Stimulated activated CD4-positive, alpha-beta T cell treated with anti-CD3 and anti-CD28 coated beads, Interleukin-4, amount 100 ng/mL, for 1 hour (primary cell): ENCODE measurements at regions not wholly inside any gene's neighbourhood (a gene's known extent, or its start where the extent isn't known, plus 50 kb on each side); places are given as distances from the start of the nearest gene placed in this dataset.

Experiments used
- DNase-seq: peaks from one replicate; pipeline ENCODE4 v3.0.0-alpha.2; 2020

GRCh38 chr10:130758529-130758928 lies 553.0 kb downstream of the TCERG1L start:
- DNase-seq: no peak

GRCh38 chr10:130761032-130761575 lies 550.4 kb downstream of the TCERG1L start:
- no peak for DNase-seq

DNA sequence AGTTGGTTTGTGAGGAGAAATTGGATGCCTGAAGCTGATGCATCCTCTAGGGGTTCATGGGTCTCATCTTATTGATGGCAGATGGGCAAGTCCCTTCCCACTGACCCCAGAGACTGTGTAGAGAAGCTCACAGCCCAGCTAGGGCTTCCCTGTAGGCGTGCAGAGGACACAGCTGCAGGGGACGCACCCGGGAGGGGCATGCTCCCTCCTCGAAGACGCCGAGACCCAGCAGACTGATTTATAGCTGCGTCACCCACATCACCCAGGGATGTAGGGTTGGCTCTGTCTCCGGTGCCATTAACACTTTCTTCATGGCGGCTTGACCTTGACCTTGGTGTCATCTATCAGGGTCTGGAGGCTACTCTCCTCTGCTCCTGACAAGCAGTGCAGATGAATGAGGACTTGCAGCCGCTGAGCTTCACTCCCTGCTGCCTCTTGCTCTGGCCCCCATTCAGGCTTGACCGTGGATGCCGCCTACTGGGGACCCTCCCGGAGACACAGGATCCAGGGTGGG lies 549.7 kb downstream of the TCERG1L start:
- DNase-seq: no peak

DNA sequence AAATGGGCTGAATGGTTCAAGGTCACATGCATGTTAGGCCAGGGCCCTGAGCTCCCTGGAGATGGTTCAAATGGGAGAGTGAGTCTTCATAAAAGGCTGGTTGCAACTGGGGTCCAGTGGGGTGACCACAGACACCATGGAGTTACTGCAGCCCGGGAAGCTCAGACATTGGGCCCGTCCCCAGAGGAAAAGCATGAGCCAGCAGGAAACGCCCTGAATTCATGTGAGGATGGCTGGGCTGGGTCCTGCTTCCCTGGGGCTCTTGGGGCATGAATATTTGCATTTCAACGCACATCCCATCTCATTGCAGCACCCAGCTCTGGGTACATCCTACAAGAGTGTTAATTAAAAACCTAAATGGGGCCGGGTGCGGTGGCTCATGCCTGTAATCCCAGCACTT lies 549.0 kb downstream of the TCERG1L start:
- no peak for DNase-seq

GRCh38 chr10:130763071-130763470 lies 548.5 kb downstream of the TCERG1L start:
- no peak for DNase-seq

GRCh38 chr10:130763491-130763890 lies 548.0 kb downstream of the TCERG1L start:
- DNase-seq: no peak

GRCh38 chr10:130764651-130765050 lies 546.9 kb downstream of the TCERG1L start:
- DNase-seq: no peak

- no peak for DNase-seq
Observed at GRCh38 chr10:130766071-130766470, 545.5 kb downstream of the TCERG1L start.

GRCh38 chr10:130767116-130767730 lies 544.3 kb downstream of the TCERG1L start:
- DNase-seq: no peak

GRCh38 chr10:130769146-130770017 lies 542.1 kb downstream of the TCERG1L start:
- no peak for DNase-seq

DNA sequence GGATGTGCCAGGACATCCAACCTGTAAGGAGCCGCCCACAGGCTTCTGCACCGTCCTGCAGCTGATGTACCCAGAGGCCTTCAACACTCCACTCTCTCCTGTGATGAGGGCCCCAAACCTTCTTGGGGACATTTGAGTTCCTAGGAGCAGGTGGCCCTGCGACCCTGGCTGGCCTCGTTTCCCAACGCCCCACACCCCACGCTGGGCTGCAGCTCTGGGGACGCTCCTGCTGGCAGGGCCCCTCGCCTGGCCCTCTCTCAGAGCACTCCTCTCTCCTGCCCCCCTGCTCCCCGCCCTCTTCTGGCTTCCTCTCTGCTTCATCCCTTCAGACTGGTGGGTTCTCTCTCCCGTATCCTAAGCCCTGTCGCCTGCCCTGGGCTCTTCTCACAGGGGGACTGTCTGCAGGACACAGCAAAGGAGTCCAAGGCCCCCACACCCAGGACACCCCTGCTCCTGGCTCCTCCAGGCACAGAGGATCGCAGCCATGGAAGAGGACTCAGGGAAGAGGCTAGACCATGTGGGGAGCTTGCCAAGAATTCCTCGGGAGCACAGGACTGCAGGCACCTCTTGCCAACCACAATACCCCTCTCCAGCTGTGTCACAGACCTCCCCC lies 541.4 kb downstream of the TCERG1L start:
- no peak for DNase-seq

GRCh38 chr10:130771491-130771946 lies 540.0 kb downstream of the TCERG1L start:
- no peak for DNase-seq

GRCh38 chr10:130772056-130772455 lies 539.5 kb downstream of the TCERG1L start:
- no peak for DNase-seq

- DNase-seq: no peak
Observed at GRCh38 chr10:130772676-130773075, 538.8 kb downstream of the TCERG1L start.

GRCh38 chr10:130773941-130774340 lies 537.6 kb downstream of the TCERG1L start:
- no peak for DNase-seq

DNA sequence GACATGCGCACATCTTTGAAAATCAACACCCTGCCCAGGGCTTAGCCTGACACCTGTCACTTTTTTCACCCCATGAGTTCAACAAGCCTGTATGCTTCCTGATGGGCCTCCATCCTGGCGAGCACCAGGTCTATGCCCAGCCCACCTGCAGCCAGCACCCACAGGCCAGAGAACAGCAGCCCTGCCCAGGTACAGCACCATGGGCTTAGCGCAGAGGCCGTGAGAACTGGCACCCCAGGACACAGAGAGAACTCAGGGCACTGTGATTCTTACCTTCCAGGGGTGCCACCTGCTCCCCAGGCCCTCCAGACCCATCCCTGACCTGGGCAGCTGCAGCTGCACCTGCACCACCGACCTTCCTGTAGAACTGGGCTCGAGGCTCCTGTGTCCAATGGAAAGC lies 536.6 kb downstream of the TCERG1L start:
- DNase-seq: no peak

DNA sequence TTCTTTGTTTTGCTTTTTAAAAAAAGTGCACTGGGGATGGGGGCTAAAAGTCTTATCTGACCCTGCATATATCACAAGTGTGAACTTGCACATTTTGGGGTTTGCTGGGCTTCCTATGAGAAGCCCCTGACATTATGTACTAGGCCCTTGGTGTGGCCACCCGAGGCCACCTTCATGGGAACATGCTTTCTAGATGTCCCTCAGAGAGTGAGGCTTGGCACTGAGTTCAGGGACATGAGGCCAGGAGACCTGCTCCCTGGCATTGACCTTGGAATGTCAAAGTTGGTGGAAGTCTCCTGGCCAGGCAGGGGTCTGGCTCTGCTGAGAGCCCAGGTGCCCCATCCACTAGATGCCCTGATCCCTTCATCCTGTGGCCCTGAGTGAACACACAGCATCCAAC lies 536.2 kb downstream of the TCERG1L start:
- DNase-seq: no peak

DNA sequence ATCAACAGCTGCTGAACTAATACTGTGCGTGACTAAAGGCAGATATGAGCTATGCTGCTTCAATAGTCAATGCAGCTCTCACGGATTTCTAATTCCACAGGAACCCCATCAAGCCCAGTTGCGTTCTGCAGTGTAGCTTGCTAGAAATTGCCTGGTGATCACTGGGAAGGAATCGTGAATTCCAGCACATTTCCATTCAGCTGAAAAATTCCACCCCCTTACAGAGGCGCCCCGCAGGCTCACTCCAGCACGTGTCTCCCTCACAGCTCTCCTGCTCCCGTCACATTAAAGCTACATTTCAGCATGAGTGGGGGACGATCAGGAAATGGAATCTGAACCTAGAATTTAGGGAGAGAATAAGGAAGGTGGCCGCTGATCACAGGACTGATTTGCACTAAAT lies 534.8 kb downstream of the TCERG1L start:
- DNase-seq: no peak

GRCh38 chr10:130777507-130778165 lies 533.9 kb downstream of the TCERG1L start:
- DNase-seq: no peak

DNA sequence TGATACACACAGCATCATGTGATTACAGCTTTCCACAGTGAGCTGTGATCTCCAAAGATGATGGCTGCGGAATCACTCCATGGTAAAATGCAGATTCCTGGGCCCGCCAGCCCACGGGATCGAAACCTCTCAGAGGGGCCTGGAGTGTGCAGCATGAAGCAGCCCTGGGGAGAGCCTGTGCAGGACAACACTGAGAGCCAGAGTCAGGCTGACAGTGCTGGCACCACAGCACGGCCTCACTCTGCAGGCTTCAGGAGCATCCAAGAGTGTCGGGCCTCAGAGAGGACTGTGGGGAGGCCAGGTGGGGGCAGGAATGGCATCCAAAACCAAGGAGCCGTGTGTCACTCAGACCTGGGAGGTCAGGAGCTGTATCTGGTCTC lies 533.4 kb downstream of the TCERG1L start:
- no peak for DNase-seq

DNA sequence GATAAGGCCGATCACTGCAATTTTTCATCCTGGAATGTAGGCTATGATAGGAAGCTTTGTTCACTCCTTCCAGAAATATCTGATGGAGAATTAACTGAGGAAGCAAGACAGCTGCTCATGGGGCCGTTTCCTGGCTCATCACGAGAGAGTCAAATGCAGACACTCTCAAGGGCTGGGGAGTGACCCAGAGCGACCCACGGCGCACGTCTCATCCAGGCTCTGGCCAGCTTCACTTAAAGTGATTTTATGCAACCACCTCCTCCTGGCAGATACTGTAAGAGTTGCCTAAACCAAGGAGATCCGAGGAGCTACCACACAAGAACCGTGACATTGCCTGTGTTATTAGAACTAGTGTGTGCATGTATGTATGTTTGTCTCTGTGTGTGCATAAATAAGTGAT lies 530.8 kb downstream of the TCERG1L start:
- no peak for DNase-seq

DNA sequence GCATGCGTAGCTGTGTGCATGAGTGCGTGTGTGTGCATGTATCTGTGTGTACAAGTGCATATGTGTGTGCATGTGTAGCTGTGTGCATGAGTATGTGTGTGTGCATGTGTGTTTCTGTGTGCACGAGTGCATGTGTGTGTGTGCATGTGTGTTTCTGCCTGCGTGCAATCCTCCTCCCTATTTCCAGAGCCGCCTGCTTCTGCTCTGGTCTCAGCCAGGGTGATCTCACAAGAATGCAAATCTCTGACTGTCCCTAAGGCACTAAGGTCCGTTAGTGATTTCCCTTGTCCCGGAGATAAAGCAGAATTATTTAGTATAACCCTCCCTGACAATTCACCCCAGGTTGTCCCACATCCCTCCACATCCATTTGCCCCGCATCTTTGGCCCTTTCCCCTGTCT lies 530.3 kb downstream of the TCERG1L start:
- no peak for DNase-seq

DNA sequence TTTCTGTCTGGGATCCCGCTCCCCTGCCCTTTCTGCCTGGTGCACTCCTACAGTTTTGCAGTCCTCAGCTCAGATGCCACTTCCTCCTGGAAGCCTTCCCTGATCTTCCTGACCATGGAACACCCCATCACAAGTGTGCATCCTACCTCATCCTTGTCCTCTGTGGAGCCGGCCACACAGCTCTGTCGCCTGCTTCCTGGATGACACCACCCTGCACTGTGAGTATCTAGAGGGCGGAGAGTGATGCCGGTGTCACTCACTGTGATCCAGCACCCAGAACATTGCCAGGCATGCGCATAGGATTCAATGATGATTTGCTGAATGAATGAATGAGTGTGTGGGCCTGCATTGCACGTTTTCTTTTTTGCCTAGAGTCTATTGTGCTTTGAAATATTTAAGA lies 529.9 kb downstream of the TCERG1L start:
- DNase-seq: no peak
